Fibroblast of lung (primary cell): ENCODE measurements at regions not wholly inside any gene's neighbourhood (a gene's known extent, or its start where the extent isn't known, plus 50 kb on each side); places are given as distances from the start of the nearest gene placed in this dataset.

Experiments
- EZH2 ChIP-seq: IDR thresholded peaks from 2 replicates; pipeline ENCODE4 v1.5.1; 2012; ENCODE audit warnings: low read length, control low read depth, mild to moderate bottlenecking; ENCODE audit errors: missing control alignments
- TF ChIP-seq, protein P1 (sequence below), 2 donors: IDR thresholded peaks in 1 of 2; conservative IDR thresholded peaks in 1 of 2; 1 replicate in 1 of 2; 2 replicates in 1 of 2; pipeline ENCODE4 v1.5.1; 2011 to 2012; ENCODE audit warnings: low read length in 2 of 2, control low read depth in 1 of 2, inconsistent platforms in 1 of 2, low read depth in 1 of 2, mild to moderate bottlenecking in 1 of 2

DNA sequence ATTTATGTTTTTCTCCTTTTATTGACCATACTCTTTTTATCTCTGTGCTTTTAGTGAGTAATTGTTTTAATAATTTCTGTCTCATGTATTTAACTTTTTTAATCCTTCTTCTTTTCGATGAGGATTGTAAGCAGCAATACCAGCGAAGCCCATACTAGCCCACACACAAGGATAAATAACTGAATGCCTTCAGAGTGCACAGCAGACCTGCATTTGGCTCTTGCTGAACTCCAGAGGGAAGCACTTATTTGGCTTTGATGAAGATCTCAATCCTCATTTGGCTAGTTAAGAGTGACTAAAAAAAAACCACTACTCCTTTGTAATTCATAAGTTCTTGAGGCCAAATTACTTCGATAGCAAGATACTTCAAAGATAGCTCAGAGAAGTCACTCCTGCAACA, 293.3 kb downstream of the METTL15 start:
- TF ChIP-seq, protein P1, sequence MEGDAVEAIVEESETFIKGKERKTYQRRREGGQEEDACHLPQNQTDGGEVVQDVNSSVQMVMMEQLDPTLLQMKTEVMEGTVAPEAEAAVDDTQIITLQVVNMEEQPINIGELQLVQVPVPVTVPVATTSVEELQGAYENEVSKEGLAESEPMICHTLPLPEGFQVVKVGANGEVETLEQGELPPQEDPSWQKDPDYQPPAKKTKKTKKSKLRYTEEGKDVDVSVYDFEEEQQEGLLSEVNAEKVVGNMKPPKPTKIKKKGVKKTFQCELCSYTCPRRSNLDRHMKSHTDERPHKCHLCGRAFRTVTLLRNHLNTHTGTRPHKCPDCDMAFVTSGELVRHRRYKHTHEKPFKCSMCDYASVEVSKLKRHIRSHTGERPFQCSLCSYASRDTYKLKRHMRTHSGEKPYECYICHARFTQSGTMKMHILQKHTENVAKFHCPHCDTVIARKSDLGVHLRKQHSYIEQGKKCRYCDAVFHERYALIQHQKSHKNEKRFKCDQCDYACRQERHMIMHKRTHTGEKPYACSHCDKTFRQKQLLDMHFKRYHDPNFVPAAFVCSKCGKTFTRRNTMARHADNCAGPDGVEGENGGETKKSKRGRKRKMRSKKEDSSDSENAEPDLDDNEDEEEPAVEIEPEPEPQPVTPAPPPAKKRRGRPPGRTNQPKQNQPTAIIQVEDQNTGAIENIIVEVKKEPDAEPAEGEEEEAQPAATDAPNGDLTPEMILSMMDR (conservative IDR thresholded peaks at IDR 0.05 in 1 of 2, IDR thresholded peaks at IDR 0.05 in 1 of 2; ENCODE audit: low read depth in 1 of 2, low read length in 2 of 2): no peak
- TF ChIP-seq EZH2: no peak
